HG02973 (cell line): ENCODE measurements at regions not wholly inside any gene's neighbourhood (a gene's known extent, or its start where the extent isn't known, plus 50 kb on each side); places are given as distances from the start of the nearest gene placed in this dataset.
"Not testable (repeated sequence)": the region's sequence is repeated elsewhere in the genome, so short reads cannot be mapped to it uniquely, and the experiment has no call there.

Experiments
- ATAC-seq: cut with Tn5 transposase; IDR thresholded peaks from one replicate; pipeline ENCODE4 v1.9.1; 2021; ENCODE audit warnings: moderate library complexity; ENCODE audit not compliant: unreplicated experiment

DNA sequence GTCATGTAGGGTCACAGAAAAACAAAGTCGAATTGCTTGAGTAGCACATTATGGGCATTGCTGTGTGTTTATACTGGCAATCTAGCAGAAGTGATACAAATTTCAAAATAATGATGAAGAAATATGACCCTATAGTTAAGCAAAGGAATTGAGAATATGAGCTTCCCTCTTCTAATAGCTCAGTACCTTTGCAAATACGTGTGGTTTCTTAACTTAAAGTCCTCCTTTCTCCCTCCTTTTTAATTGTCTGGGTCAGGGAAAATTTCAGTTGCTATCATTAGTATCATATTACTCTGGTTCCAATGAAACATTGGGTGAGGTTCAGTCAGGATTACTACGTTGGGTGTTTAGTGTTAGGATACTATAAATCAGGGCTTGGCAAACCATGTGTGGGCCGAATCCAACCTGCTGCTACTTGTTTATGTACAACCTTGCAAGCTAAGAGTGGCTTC lies 166.8 kb upstream of the CARMIL1 start:
- ATAC-seq = no peak

DNA sequence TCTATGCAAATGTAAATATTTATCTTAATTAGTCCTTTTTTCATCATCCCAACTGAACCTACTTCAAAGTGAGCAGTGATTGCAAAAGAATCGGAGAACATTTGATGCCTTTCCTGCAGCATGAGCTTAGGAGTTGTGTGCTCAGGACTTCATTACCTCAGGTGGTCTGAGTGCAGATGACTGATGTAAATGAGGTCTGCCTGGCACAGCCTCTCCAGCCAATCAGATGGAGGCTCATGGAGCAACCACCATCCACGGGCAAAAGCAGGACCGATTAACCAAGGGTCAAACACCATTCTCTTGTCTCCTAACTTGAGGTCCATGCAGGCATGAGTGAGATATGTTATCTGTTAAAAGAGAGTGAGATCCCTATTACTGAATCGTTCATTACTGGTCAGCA lies 165.7 kb upstream of the CARMIL1 start:
- no peak for ATAC-seq

DNA sequence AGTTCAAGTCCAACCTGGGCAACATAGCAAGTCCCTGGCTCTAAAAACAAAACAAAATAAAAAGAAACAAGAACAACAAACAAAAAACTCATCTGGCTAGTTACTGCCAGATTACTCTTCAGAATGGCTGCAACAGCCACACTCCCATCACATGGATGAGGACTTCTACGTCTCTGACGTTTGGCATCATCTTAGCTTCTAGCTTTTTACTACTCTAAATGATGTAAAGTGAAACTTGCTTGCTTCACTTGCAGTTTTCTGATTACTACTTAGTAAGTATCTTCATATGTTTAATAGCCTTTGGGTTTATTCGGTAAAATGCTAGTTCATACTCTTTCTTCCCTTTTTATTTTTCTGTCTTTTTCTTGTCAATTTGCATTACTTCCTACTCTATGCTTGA lies 161.1 kb upstream of the CARMIL1 start:
- ATAC-seq = no peak

DNA sequence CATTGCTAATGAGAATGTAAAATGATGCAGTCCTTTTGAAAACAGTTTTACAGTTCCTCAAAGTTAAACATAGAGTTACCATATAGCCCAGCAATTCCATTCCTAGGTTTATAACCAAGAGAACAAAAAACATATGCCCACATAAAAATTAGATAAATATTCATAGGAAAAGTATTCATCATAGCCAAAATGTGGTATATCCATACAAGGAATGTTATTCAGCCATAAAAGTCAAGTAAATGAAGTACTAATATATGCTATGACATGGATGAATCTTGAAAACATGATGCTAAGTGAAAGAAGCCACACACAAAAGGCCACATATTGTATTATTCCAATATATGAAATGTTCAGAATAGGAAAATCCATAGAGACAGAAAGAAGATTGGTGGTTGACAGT lies 158.0 kb upstream of the CARMIL1 start:
- no peak for ATAC-seq

DNA sequence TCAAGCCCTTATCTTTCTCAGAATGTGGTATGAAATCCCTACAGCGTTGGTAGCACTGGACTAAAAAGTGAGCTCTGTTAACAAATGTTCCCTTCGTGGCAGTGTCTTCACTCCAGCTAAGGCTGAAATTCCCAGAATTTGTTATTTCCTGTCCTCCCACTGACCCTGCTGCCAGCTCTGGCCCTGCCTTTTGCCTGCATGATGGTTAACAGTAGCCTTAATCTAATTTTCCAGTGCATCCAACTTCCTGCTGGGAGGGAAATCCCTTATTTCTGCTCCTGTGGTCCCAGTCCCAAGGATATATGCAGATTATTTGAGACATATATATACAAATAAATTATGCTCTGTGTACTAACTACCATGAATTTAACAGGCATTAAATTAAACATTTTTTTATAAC lies 157.2 kb upstream of the CARMIL1 start:
- ATAC-seq = no peak

DNA sequence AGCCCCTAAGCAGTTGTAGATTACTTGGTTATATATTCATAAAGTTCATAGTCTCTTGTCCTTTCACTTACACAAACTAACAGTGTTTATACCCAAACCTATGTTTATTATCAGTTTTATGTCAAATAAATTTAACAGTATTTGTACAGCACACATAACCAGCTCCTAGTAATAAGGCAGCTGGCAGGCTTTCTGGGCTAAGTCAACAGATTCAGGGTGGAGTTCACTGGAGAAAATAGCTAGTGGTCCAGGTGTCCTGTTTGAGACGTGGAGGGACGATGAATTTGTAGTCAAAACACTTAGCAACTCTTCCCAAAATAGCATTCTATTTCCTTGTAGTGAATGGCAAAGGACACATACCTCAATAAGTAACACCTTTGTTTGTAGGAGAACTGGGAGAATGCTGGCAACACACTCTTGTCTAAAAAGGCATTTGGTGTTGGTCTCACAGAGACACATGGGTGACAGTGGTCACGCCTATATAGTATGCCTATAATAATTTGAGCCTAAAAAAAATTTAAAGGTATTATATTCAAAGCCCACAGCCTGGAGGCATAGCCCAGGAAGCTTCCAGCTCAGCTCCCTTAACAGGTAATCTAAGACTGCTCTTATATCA lies 156.4 kb upstream of the CARMIL1 start:
- no peak for ATAC-seq

DNA sequence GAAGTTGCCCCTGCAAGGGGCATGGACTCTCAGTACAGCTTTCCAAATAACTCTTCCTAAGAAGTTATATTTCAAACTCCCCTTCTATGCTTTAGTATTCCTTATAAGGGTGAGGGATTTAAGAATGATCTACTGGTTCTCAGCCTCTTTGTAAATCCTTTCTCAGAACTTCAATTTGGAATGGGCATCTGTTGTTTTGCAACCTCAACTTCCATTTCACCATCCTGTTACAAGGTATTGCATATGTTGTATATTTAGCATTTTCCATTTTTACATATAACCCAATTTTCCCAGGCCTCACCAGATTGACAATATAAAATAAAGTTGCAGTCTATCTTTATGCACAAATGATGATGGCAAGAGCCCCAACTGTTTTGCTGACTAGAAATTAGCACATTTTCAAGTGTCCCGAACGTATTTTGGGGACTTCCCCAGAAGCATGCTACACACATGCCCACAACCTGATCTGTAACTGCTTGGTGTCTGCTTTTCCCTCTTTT lies 154.9 kb upstream of the CARMIL1 start:
- no peak for ATAC-seq

DNA sequence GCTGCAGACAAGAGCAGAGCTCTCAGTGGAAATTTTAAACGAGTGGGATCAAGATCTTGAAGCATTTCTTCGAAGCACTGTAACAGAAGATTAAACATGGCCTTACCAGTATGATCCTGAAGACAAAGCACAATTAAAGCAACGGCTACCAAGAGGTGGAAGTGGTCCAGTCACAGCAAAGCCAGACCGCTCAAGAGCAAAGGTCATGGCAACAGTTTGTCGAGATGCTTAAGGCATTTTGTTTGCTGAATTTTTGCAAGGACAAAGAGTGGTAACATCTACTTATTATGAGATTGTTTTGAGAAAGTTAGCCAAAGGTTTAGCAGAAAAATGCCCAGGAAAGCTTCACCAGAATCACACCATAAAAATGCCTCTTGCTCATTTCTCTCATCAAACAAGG lies 153.4 kb upstream of the CARMIL1 start:
- no peak for ATAC-seq

DNA sequence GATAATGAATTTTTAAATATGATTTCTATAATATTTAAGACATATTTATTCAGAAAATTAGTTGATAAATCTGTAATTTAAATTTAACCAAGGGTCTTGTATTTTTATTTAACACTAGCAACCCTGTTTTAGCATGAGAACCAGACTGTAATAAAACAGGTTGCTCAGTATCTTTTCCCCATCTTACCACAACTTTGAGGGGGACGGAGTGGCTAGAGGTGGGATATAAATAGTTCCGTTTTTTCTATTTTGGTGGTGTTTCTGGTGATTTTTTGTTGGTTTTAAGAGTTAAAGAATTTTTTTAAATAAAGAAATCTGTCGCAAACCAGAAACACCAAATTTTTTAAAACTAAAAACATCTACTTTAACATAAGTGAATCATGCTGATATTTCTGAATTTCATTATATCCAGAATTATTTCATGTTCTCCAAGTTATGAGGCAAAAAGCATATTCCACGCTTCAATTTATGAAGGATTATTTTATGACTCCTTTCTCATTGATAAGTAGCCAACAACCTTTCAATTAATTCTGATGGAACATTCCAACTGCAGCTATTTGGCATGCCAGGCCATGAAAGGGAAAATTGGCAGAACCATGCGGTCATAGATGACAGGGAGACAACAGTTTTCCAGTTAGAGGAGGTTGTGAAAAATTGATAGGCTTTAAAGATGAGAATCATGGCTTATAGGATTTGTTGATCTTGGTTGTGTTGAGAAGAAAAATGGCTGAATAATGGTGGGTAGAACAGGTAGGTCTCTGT lies 151.9 kb upstream of the CARMIL1 start:
- no peak for ATAC-seq

DNA sequence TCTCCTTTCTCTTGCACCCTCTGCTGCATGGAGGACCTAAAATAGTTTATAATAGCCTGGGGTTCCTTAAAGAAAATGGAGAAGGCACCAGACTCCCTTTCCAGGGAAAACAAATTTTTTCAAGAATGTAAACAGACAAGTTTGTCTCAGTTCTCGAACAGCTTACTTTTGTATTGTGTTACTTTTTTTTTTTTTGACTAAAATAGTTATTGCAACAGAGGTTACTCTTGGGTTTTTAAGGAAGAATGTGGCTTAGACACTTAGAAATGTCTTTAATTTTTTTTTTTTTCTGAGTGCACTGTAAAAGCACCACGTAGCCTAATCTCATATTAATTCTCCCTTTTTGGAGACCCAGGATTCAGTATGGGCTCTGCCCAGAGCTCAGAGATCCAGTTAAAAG lies 148.7 kb upstream of the CARMIL1 start:
- ATAC-seq = no peak

DNA sequence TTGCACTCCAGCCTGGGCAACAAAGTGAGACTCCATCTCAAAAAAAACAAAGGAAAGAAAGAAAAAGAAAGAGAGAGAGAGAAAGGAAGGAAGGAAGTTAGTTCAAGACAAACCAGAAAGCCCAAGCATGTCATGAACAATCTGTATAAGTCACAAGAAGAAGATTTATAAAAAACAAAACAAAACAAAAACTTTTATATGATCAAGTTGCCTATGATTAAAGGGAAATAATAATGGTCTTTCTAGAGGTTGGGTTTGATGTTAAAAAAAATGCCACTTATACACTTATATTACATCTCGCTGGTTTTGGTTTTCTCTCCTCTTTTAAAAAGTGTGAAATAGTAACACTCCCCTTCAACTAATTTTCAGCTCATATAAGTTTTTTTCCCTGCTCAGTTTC lies 146.2 kb upstream of the CARMIL1 start:
- ATAC-seq = no peak

DNA sequence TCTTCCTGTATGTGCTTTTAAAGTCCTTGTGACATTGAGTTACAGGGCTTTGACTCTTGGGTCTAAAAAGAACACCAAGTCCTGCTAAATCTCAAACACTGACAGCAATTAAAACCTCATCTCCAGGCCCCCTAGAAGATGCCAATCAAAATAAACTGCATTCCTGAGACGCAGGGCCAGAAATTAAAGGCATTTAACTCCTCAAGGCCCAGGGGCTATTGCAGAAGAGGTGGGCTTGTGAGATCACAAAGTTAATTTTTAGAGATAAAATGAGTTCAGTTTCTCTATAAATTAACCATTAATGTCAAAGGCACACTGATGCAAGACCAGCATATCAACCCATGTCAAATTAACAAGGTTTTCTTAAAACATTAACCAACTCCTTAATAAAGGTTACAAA lies 145.6 kb upstream of the CARMIL1 start:
- no peak for ATAC-seq

DNA sequence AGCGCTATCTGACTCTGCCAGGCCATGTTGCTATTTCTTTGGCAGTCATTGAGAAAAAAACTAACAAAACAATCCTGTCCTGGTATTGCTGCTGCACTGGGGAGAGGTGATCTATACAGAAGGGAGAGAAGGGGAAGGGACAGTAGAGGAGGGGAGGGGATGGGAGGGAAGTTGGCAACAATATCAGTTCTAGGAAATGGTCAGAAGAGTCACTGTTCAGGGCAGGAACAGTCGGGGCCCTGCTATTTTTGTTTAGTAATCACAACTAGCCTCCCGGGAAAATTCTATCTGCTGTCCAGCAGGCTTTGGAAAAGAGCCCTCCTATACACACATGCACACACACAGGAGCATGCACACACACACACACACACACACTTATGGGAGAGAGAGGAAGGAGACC lies 142.3 kb upstream of the CARMIL1 start:
- ATAC-seq = no peak

DNA sequence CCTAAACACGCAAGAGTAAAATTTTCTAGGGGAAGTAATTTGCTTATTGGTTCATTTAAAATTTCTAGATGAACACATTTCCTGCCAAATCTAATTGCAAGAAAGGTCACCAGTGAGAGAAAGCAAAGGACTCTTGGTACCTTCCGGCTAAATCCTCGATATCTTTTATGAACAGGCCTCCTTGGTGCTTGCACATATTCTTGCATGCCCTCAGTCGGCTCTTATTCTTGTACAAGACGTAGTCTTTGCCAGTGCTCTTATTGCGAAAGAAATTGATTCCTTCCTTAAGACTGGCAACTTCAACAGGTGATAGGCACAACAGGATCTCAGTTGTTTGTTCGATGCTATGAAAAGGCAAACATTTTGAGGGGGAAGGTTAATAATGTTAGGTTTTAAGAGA lies 141.7 kb upstream of the CARMIL1 start:
- ATAC-seq = no peak

DNA sequence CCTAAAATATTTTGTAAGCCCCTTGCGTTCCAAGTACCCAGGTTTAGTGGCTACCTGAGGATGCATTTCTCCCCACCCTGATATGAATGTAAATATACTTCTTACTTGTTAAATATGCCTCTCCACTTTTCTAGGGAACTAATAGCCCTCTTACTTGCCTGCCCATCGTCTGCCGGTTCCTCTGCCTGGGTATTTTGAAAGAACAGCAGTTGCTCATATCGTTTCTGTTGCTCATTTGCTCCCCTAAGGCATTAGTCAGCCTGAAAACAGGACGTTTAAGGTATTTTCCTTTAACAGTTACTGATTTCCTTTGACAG lies 141.3 kb upstream of the CARMIL1 start:
- ATAC-seq = no peak

DNA sequence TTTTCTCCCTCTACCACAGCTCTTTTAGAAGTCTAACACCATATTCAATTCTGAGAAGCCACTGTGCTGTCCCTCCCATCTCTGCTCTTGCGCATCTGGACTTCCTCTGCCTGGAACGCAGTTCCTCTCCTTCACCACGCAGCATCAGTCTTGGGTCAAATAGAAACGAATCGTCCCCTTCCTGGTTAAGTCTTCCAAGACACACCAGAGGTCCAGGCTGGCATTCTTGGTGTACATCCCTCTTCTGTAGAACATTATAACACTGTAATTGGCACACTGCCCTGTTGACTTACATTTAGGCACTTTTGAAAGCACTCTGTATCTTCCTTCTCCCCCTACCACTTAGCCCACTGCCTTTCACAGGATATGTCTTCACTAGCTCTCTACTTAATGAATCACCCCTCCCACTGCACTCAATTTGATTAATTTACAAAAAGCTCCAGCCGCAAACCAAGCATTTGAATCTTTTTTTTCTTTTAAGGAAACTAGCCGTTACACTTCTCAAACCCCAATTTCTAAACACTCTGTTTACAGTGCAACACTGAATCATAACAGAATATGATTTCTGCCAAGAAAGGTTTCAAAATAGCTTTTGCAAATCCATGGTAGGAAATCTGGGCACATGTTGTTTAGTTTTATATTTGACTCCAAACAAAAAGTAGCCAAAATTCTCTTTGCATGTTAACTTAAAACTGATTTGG lies 140.8 kb upstream of the CARMIL1 start:
- peak; percentile 93 for ATAC-seq

DNA sequence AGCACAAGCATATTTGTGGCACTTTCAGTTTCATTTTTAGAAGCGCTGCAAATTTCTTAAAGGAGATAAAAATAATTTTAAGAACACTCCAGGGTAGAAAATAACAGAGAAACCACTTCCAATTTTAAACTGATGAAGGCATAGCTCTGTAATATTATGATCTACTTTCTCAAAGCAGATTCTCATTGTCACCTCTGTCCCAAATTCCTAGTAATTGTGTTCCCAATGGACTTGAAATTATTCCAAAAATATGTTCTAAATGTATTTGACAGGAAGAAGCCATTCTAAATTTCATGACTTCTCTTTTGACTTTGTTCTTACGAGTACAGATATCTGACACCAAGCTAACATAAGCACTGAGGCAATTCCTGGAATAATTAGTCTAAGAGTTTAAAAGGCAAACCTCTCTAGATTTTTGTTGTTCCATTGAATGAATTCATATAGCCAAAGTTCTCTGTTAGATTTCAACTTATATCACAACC lies 140.2 kb upstream of the CARMIL1 start:
- no peak for ATAC-seq

DNA sequence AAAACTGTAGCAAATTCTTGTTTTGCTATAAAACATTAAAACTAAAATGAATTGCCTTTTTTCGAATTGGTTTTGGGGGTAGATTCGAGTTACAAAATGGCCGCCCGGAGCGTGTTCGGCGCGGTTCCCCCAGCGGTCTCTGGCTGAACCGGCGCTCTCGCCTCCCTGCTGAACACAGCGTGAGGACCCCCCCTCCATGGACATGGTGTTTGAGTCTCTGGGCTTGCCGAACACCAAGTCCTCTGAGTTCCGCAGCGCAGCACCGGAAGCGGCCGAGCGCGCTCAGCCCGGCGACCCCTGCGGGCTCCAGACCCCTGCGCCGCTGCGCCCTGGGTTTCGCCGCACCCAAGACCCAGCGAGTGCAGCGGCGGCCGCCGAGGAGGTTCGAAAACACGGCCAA lies 139.6 kb upstream of the CARMIL1 start:
- ATAC-seq = not testable (repeated sequence)

DNA sequence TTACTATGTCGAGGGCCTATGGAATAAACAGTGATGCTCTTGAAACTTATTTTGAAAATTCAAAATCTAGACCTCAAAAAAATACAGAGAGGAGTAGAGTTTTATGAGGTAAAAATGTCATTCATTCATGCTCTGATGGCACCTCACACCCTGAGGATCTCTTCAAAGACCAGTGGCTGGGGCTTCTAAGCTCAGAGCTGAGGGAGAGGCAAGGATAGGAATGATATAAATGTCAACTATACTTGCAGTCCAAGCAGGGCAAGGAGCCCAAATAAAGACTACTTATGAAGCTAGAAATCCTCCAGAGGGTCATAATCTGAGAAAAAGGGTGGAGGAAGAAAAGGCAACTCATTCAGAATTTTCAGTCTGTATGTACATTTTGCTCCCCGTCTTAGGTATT lies 136.7 kb upstream of the CARMIL1 start:
- no peak for ATAC-seq

DNA sequence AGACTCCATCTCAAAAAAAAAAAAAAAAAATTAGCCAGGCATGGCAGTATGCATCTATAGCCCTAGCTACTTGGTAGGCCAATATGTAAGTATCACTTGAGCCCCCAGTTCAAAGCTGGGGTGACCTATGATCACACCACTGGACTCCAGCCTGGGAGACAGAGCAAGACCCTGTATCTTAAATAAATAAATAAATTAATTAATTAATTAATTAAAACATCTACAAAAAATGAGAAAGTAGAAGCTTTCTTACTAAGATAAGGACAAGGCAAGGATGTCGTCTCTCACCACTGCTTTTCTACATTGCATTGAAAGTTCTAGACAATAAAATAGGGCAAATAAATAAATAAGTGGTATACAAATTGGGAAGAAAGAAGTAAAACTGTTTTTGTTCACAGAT lies 134.3 kb upstream of the CARMIL1 start:
- ATAC-seq = no peak

DNA sequence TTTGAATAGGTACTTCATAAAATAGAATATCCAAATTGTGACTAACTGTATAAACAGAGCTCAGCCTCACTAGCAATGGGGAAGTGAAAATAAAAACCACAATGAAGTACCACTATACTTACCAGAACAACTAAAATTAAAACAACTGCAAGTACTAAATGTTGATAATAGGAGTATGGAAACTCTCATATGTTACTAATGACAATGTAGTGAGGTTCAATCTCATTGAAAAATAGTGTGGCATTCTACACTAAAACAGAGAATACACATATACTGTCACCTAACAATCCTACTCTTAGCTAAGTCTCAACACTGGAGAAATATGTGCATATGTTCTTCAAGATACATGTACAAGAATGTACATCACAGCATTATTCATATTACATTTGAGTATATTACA lies 132.0 kb upstream of the CARMIL1 start:
- peak; percentile 97 for ATAC-seq

DNA sequence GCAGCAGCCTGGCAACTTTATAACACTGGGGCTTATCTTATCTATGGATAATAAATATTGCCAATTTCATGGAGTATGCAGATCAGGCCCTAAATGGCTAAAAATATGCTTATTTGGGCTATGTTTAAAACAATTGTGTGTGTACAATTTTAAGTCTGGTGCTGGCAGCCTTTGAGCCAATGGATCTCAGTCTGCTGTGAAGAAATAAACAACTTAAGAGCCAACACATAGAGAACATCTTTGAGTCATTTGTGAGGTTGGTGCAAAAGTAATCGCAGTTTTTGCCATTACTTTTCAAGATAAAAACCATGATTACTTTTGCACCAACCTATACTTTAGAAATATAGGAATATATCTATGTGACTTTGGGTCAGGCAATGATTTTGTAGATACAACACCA lies 129.1 kb upstream of the CARMIL1 start:
- ATAC-seq = no peak
